Esophagus (tissue), 2 donors: ENCODE measurements at regions not wholly inside any gene's neighbourhood (a gene's known extent, or its start where the extent isn't known, plus 50 kb on each side); places are given as distances from the start of the nearest gene placed in this dataset.

Experiments used
- H3K27ac ChIP-seq, 2 donors: one replicate each; pipeline ENCODE4 v1.5.1; 2013; ENCODE audit warnings: low read depth in 2 of 2, mild to moderate bottlenecking in 2 of 2, inconsistent platforms in 1 of 2, low read length in 1 of 2, moderate library complexity in 1 of 2
- H3K27me3 ChIP-seq, 2 donors: one replicate each; pipeline ENCODE4 v1.6.1; 2013; ENCODE audit warnings: low read length in 2 of 2, control low read depth in 1 of 2, mild to moderate bottlenecking in 1 of 2; ENCODE audit not compliant: insufficient read depth in 2 of 2, control insufficient read depth in 1 of 2
- H3K36me3 ChIP-seq, 2 donors: one replicate each; pipeline ENCODE4 v1.6.1; 2013; ENCODE audit warnings: low read length in 1 of 2; ENCODE audit not compliant: control insufficient read depth in 2 of 2, insufficient read depth in 2 of 2
- H3K4me1 ChIP-seq, 2 donors: one replicate each; pipeline ENCODE4 v1.6.1; 2013; ENCODE audit warnings: low read length in 1 of 2; ENCODE audit not compliant: control insufficient read depth in 2 of 2, insufficient read depth in 2 of 2
- H3K4me3 ChIP-seq, 2 donors: one replicate each; pipeline ENCODE4 v1.5.1; 2013; ENCODE audit warnings: low read length in 2 of 2, mild to moderate bottlenecking in 2 of 2, low read depth in 1 of 2, moderate library complexity in 1 of 2
- H3K9me3 ChIP-seq, 2 donors: one replicate each; pipeline ENCODE4 v1.6.1; 2013; ENCODE audit warnings: mild to moderate bottlenecking in 2 of 2, low read depth in 1 of 2, low read length in 1 of 2, moderate library complexity in 1 of 2; ENCODE audit not compliant: control insufficient read depth in 2 of 2, insufficient read depth in 1 of 2
- WGBS, 2 donors: extraction: QIAGEN DNeasy Blood & Tissue Kit; methylation state at CpG; one replicate each; pipeline ENCODE4 v1.1.7; 2013; 5-methylcytosine and 5-hydroxymethylcytosine counted together
- donor health status: healthy with polysubstance abuse.
- donor health status: Bipolar disorder and iron deficiency.

DNA sequence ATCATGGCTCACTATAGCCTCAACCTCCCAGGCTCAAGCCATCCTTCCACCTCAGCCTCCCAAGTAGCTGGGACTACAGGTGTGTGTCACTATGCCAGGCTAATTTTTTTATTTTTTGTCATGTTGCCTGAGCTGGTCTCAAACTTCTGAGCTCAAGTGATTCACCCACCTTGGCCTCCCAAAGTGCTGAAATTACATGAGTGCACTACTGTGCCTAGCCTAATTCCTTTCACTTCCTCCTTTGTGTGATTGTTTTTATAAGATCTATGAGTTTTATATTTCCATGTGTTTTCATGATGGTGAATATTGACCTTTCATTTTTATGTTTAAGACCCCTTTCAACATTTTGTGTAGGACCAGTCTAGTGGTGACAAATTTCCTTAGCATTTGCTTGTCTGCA lies 55.2 kb upstream of the IL12B start:
- Histone ChIP-seq H3K27ac (no peak overlapping the region), H3K9me3 (peaks cover 10% of the 10 kb centered on the region in 2 donors), H3K4me3 (no peak overlapping the region), H3K27me3 (no peaks in the 10 kb centered on the region), H3K36me3 (no peaks in the 10 kb centered on the region), H3K4me1 (no peaks in the 10 kb centered on the region)

DNA sequence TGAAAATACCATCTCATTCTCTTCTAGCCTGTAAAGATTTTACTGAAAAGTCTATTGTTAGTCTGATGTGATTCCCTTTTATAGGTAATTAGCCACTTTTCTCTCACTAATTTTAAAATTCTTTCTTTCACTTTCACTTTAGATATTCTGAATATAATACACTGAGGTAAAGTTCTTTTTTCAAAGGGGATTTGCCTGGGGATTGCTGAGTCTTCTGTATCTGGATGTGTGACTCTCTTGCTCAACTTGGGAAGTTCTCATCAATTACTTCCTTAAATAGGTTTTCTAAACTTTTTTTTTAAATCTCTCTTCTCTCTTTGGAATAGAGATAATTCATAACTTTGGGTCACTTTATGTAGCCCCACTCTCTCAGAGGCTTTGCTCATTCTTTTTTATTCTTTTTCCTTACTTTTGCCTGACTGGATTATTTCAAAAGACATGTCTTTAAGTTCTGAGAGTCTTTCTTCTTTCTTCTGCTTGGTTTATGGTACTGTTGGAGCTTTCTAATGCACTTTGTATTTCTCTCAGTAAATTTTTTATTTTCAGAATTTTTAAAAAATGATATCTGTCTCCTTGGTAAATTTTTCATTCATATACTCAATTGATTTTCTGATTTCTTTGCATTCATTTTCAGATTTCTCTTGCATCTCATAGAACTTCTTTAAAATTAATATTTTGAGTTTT lies 55.9 kb upstream of the IL12B start:
- Histone ChIP-seq H3K4me3 (no peak overlapping the region), H3K36me3 (no peaks in the 10 kb centered on the region), H3K9me3 (peaks cover 10% of the 10 kb centered on the region in 2 donors), H3K27ac (no peak overlapping the region), H3K4me1 (no peaks in the 10 kb centered on the region), H3K27me3 (no peaks in the 10 kb centered on the region)

DNA sequence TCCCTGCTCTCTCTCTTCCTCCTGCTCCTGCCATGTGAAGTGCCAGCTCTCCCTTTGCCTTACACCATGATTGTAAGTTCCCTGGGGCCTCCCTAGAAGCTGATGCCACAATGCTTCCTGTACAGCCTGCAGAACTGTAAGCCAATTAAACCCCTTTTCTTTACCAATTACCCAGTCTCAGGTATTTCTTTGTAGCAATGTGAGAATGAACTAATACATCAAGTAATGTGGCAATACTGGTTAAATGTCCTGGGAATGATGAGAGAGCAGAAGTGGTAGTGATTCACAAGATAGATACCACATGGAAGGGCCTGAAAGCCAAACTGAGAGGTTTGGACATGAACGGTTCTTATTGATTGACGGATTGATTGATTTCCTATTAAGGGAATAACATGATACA lies 62.6 kb upstream of the IL12B start:
- Histone ChIP-seq H3K36me3 (no peaks in the 10 kb centered on the region), H3K4me3 (no peak overlapping the region), H3K27ac (no peak overlapping the region), H3K9me3 (peaks cover 0 to under 1% of the 10 kb centered on the region in 2 donors), H3K4me1 (no peaks in the 10 kb centered on the region), H3K27me3 (no peaks in the 10 kb centered on the region)
- WGBS, 2 donors: 81 to 92% methylated on average over 2 of the region's 2 CpGs

DNA sequence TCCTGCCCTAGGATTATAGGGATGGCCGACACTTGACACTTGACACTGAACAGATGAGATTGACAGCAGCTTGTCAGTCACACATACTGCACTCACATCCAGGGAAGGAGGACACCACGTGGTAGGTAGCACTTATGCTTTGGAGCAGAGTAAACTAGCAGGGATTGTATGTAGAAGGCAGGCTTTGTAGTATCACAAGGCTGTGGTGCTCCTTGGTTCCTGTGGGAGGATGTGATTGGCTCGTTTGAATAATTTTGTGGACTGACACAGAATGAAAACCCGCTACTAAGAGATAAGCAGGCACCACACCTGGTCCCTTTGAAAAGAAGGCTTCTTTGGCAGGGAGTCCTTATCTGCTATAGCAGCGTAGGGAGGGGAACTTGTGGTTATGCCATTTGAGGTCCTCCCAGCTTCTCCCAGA lies 63.6 kb upstream of the IL12B start:
- no peaks in the 10 kb centered on the region for H3K9me3 ChIP-seq
- H3K27ac ChIP-seq: no peak overlapping the region
- no peaks in the 10 kb centered on the region for H3K4me1 ChIP-seq
- H3K27me3 ChIP-seq: no peaks in the 10 kb centered on the region
- no peak overlapping the region for H3K4me3 ChIP-seq
- H3K36me3 ChIP-seq: no peaks in the 10 kb centered on the region
- 48 to 58% methylated on average over 5 of the region's 5 CpGs for WGBS, 2 donors

DNA sequence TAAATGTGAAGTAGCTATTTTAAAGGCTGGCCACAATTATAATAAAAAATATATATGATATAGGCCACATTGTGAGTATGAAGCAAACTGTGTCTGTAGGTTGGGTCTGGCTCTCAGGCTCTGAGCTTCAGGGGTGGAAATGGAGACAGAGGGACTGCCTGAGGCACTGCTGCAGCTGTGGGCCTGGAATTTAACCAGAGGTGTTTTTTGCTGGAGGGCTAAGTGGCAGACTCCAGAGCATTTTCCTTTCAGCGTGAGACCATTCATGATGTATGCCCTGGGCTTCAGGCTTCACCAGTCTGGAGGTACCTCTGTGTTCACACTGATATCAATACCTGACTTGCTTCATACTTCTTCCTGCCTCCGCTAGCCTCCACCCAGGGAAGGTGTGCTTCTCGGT lies 64.9 kb upstream of the IL12B start:
- Histone ChIP-seq H3K27me3 (no peaks in the 10 kb centered on the region), H3K27ac (no peak overlapping the region), H3K4me3 (no peak overlapping the region), H3K9me3 (no peaks in the 10 kb centered on the region), H3K4me1 (no peaks in the 10 kb centered on the region), H3K36me3 (no peaks in the 10 kb centered on the region)
- 77 to 88% methylated on average over 3 of the region's 3 CpGs for WGBS, 2 donors

DNA sequence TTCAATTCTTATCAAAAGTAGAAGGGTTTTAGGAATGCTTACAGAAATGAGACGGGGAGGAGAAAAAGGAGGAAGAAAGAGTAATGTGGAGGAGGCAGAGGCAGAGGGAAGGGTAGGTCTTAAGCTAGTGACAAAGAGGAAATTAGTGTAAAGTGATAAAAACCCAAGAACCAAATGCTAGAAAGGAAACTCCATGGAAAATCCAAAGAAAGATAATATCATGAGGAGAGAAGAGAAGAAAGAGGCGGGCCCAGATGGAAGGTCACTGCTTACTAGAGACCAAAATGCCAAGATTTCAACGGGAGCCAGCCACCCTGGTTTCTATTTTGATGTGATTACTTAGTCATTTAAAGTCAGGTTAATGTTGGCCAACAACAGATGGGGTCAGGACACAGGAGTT lies 68.6 kb upstream of the IL12B start:
- Histone ChIP-seq H3K36me3 (no peaks in the 10 kb centered on the region), H3K27me3 (no peaks in the 10 kb centered on the region), H3K27ac (no peak overlapping the region), H3K4me3 (no peak overlapping the region), H3K4me1 (peaks cover 0 to under 1% of the 10 kb centered on the region in 2 donors), H3K9me3 (no peaks in the 10 kb centered on the region)
- WGBS, 2 donors: 69 to 83% methylated on average over 3 of the region's 3 CpGs

GRCh38 chr5:159400476-159400875 lies 70.2 kb upstream of the IL12B start:
- H3K4me1 ChIP-seq: peaks cover 0 to 4% of the 10 kb centered on the region in 2 donors
- no peak overlapping the region for H3K4me3 ChIP-seq
- H3K27me3 ChIP-seq: peaks cover 0 to 2% of the 10 kb centered on the region in 2 donors
- no peaks in the 10 kb centered on the region for H3K9me3 ChIP-seq
- 82 to 84% methylated on average over 3 of the region's 3 CpGs for WGBS, 2 donors
- H3K36me3 ChIP-seq: no peaks in the 10 kb centered on the region
- no peak overlapping the region for H3K27ac ChIP-seq

DNA sequence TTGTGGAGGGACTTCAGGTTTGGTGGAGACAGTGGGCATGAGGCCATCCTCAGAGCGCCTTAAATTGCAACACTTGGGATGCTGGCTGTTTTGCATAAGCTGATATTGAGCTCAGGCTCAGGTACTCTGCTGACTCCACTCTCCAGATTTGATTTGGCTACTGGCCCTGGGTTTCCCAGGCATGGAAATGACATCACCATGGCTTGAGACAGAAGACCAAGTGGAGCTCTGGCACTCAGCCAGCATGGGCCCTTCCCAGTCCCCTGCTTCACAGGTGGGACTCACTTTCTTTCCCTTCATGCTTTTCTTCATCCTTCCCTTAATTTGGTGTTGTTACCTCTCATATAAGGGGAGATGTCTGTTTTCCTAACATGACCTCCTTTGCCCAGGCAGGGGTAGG lies 72.0 kb upstream of the IL12B start:
- Histone ChIP-seq H3K27ac (no peak overlapping the region), H3K4me1 (peaks cover 0 to 4% of the 10 kb centered on the region in 2 donors), H3K4me3 (no peak overlapping the region), H3K9me3 (no peaks in the 10 kb centered on the region), H3K36me3 (no peaks in the 10 kb centered on the region), H3K27me3 (peaks cover 0 to 2% of the 10 kb centered on the region in 2 donors)
- 72 to 84% methylated on average over 1 of the region's 1 CpG for WGBS, 2 donors

GRCh38 chr5:159402856-159403255 lies 72.6 kb upstream of the IL12B start:
- H3K27ac ChIP-seq: no peak overlapping the region
- peaks cover 0 to 4% of the 10 kb centered on the region in 2 donors for H3K4me1 ChIP-seq
- 82 to 84% methylated on average over 5 of the region's 5 CpGs for WGBS, 2 donors
- H3K36me3 ChIP-seq: no peaks in the 10 kb centered on the region
- no peaks in the 10 kb centered on the region for H3K9me3 ChIP-seq
- H3K27me3 ChIP-seq: peaks cover 0 to 2% of the 10 kb centered on the region in 2 donors
- no peak overlapping the region for H3K4me3 ChIP-seq

DNA sequence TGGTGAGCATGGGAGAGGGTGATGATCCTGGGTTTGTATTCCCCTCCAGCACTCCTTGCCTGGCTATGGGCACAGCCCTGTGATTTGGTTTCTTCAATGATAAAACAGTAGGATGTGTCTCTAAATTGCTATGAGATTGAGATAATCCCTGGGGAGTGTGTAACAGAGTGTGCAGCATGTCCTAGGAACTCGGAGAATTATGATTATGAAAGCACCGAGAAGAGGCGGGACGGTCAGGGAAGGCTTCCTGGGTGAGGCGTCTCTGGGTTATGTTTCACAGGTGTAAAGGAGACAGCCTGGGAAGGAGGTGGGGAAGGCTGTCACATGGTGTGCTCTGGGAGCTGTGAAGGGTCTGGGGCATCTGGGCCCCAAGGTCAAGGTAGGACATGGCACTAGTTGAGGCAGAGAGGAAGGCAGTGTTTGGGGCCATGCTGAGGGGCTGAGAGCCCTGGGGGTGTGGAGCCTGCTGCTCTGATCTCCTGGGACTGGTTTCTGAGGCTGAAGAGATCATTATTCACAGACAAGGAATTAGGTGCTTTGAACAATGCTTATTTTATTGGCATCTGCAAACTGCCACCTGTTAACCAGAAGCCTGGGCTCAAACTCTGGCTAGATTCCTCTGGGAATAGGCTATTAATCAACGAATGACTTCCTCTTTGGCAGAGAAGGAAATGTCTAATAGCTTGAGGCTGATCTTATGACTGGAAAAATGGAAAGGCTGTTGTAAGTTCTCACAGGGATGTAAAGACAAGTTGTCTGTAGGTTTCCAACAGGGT lies 73.8 kb upstream of the IL12B start:
- Histone ChIP-seq H3K9me3 (no peaks in the 10 kb centered on the region), H3K27ac (no peak overlapping the region)
- WGBS, 2 donors: 39 to 54% methylated on average over 6 of the region's 6 CpGs

More for the DNA sequence above, 73.8 kb upstream of the IL12B start:
- Histone ChIP-seq H3K27me3 (peaks cover 0 to 2% of the 10 kb centered on the region in 2 donors), H3K4me3 (no peak overlapping the region), H3K36me3 (no peaks in the 10 kb centered on the region), H3K4me1 (peaks cover 0 to 4% of the 10 kb centered on the region in 2 donors)
